Gastroesophageal sphincter (tissue), 3 donors: ENCODE measurements at regions not wholly inside any gene's neighbourhood (a gene's known extent, or its start where the extent isn't known, plus 50 kb on each side); places are given as distances from the start of the nearest gene placed in this dataset.

ENCODE experiments used
- CTCF ChIP-seq, 4 experiments: fragments of 200-600 bp in 2 of 4; fragments of 450-650 bp in 2 of 4; sonication (generic) in 1 of 4; IDR thresholded peaks; one replicate each; pipeline ENCODE4 v1.5.1; 2017 to 2019; ENCODE audit warnings: antibody characterized with exemption in 4 of 4, mild to moderate bottlenecking in 2 of 4, moderate library complexity in 2 of 4
- EP300 ChIP-seq: sonication (generic); formaldehyde crosslinking; IDR thresholded peaks from one replicate; pipeline ENCODE4 v1.6.1; 2017; ENCODE audit warnings: antibody characterized with exemption, mild to moderate bottlenecking
- POLR2A ChIP-seq, 2 donors: fragments of 450-650 bp; IDR thresholded peaks; one replicate each; pipeline ENCODE4 v1.6.1; 2017; ENCODE audit warnings: antibody characterized with exemption in 2 of 2, mild to moderate bottlenecking in 2 of 2, moderate library complexity in 1 of 2

GRCh38 chr6:10174056-10174455, 240.8 kb downstream of the TFAP2A start:
- no peak for TF ChIP-seq CTCF (IDR thresholded peaks at IDR 0.05)
- no peak for TF ChIP-seq EP300
- no peak for TF ChIP-seq POLR2A (IDR thresholded peaks at IDR 0.05)
